SK-N-SH (cell line): ENCODE measurements at regions not wholly inside any gene's neighbourhood (a gene's known extent, or its start where the extent isn't known, plus 50 kb on each side); places are given as distances from the start of the nearest gene placed in this dataset.

ENCODE experiments used
- CTCF ChIA-PET: fragments of 300-600, 350-600 bp; formaldehyde crosslinking; extraction: SDS; loops from one replicate; lab custom pipeline; 2021; lab: Yijun Ruan, JAX
- POLR2A ChIA-PET: fragments of 350-600 bp; sonication (Branson Sonifier 250); formaldehyde crosslinking; extraction: SDS; loops from one replicate; lab custom pipeline; 2020; ENCODE audit warnings: antibody characterized with exemption, inconsistent platforms; lab: Yijun Ruan, JAX
- DNase-seq: peaks from one replicate; pipeline ENCODE4 v3.0.0; 2012
- H2AFZ ChIP-seq: fragments of 200-600 bp; sonication (generic); 2 replicates; pipeline ENCODE4 v1.8.1; 2016; ENCODE audit warnings: antibody characterized with exemption, mild to moderate bottlenecking, low read depth
- H3F3A ChIP-seq: fragments of 200-600 bp; sonication (generic); replicated peaks from 2 replicates; pipeline ENCODE3; 2016; ENCODE audit warnings: antibody characterized with exemption, mild to moderate bottlenecking; ENCODE audit not compliant: insufficient read depth
- H3K27ac ChIP-seq, 2 experiments: fragments of 200-500 bp in 1 of 2; fragments of 200-600 bp in 1 of 2; sonication (Bioruptor generic) in 1 of 2; sonication (generic), shearing (Covaris generic) in 1 of 2; 2 replicates each; pipeline versions ENCODE4 v1.5.1 to v1.6.1; 2014 to 2016; ENCODE audit warnings: low read depth in 2 of 2, inconsistent platforms in 1 of 2, low read length in 1 of 2, mild to moderate bottlenecking in 1 of 2, mixed read lengths in 1 of 2
- H3K27me3 ChIP-seq: fragments of 200-600 bp; sonication (generic), shearing (Covaris generic); 2 replicates; pipeline ENCODE4 v1.6.1; 2016; ENCODE audit warnings: mixed run types; ENCODE audit not compliant: insufficient read depth
- H3K36me3 ChIP-seq, 2 experiments: fragments of 200-500 bp in 1 of 2; fragments of 200-600 bp in 1 of 2; sonication (Bioruptor generic) in 1 of 2; sonication (generic) in 1 of 2; replicated peaks in 1 of 2; 2 replicates each; pipeline versions ENCODE3 to v1.5.1; 2014 to 2016; ENCODE audit warnings: low read length in 1 of 2, mild to moderate bottlenecking in 1 of 2; ENCODE audit not compliant: insufficient read depth in 2 of 2, control insufficient read depth in 1 of 2
- H3K4me1 ChIP-seq, 2 experiments: fragments of 200-500 bp in 1 of 2; fragments of 200-600 bp in 1 of 2; sonication (Bioruptor generic) in 1 of 2; sonication (generic), shearing (Covaris generic) in 1 of 2; 2 replicates each; pipeline versions ENCODE4 v1.5.1 to v1.6.1; 2014 to 2016; ENCODE audit warnings: low read depth in 1 of 2, low read length in 1 of 2, mixed run types in 1 of 2; ENCODE audit not compliant: insufficient read depth in 2 of 2, control insufficient read depth in 1 of 2
- H3K4me2 ChIP-seq: fragments of 200-600 bp; sonication (generic), shearing (Covaris generic); 2 replicates; pipeline ENCODE4 v1.6.1; 2017; ENCODE audit warnings: mixed run types
- H3K4me3 ChIP-seq, 2 experiments: fragments of 200-500 bp in 1 of 2; fragments of 200-600 bp in 1 of 2; sonication (Bioruptor generic) in 1 of 2; sonication (generic), shearing (Covaris generic) in 1 of 2; 2 replicates each; pipeline versions ENCODE4 v1.5.1 to v1.8.1; 2014 to 2016; ENCODE audit warnings: low read depth in 2 of 2, inconsistent platforms in 1 of 2, low read length in 1 of 2, mild to moderate bottlenecking in 1 of 2, mixed read lengths in 1 of 2, moderate library complexity in 1 of 2
- H3K79me2 ChIP-seq: fragments of 200-600 bp; sonication (generic); 2 replicates; pipeline ENCODE4 v1.8.1; 2017; ENCODE audit warnings: mild to moderate bottlenecking; ENCODE audit not compliant: insufficient read depth
- H3K9ac ChIP-seq: fragments of 200-600 bp; sonication (generic); 2 replicates; pipeline ENCODE4 v1.6.1; 2017; ENCODE audit warnings: mixed run types
- H3K9me2 ChIP-seq: fragments of 200-600 bp; sonication (generic); 2 replicates; pipeline ENCODE4 v1.6.1; 2017; ENCODE audit warnings: mixed run types
- H3K9me3 ChIP-seq: fragments of 200-600 bp; sonication (generic); 2 replicates; pipeline ENCODE4 v1.6.1; 2017; ENCODE audit warnings: mixed run types, mild to moderate bottlenecking, moderate library complexity
- H4K20me1 ChIP-seq: fragments of 200-600 bp; sonication (generic); 2 replicates; pipeline ENCODE4 v1.6.1; 2017; ENCODE audit warnings: mild to moderate bottlenecking, mixed run types; ENCODE audit not compliant: insufficient read depth
- CHD2 ChIP-seq: fragments of 150-350 bp; IDR thresholded peaks from 2 replicates; pipeline ENCODE4 v1.6.1; 2018; ENCODE audit warnings: low read length; ENCODE audit not compliant: partially characterized antibody
- EP300 ChIP-seq, 2 experiments: IDR thresholded peaks; 2 replicates each; pipeline versions ENCODE4 v1.4.0 to v1.6.1; 2012; ENCODE audit warnings: borderline replicate concordance in 1 of 2, low read depth in 1 of 2, low read length in 1 of 2
- EZH2phosphoT487 ChIP-seq: fragments of 200-600 bp; sonication (generic); IDR thresholded peaks from 2 replicates; pipeline ENCODE4 v1.6.1; 2017; ENCODE audit warnings: low read depth, mixed run types, mild to moderate bottlenecking, antibody characterized with exemption, moderate library complexity, borderline replicate concordance
- FOSL2 ChIP-seq: IDR thresholded peaks from 2 replicates; pipeline ENCODE4 v1.4.0; 2012; ENCODE audit warnings: low read depth, mild to moderate bottlenecking, moderate library complexity, borderline replicate concordance
- GABPA ChIP-seq: IDR thresholded peaks from 2 replicates; pipeline ENCODE4 v1.4.0; 2012; ENCODE audit warnings: low read depth, mild to moderate bottlenecking
- MEF2A ChIP-seq: IDR thresholded peaks from 2 replicates; pipeline ENCODE4 v1.4.0; 2012; ENCODE audit warnings: low read depth, borderline replicate concordance
- NFIC ChIP-seq: IDR thresholded peaks from 2 replicates; pipeline ENCODE4 v1.4.0; 2012; ENCODE audit warnings: borderline replicate concordance
- NRF1 ChIP-seq: IDR thresholded peaks from 2 replicates; pipeline ENCODE4 v1.6.1; 2012; ENCODE audit warnings: low read depth, mild to moderate bottlenecking, low read length
- RAD21 ChIP-seq: IDR thresholded peaks from 2 replicates; pipeline ENCODE4 v1.6.1; 2012; ENCODE audit warnings: mild to moderate bottlenecking, low read length
- RFX5 ChIP-seq: IDR thresholded peaks from 2 replicates; pipeline ENCODE4 v1.6.1; 2012; ENCODE audit warnings: mild to moderate bottlenecking, improper control_type of control experiment, low read length
- RXRA ChIP-seq: IDR thresholded peaks from 2 replicates; pipeline ENCODE4 v1.4.0; 2012; ENCODE audit warnings: low read depth, mild to moderate bottlenecking, borderline replicate concordance
- SIN3A ChIP-seq: IDR thresholded peaks from 2 replicates; pipeline ENCODE4 v1.6.1; 2012; ENCODE audit warnings: low read depth, mild to moderate bottlenecking, low read length, moderate library complexity, borderline replicate concordance
- TAF1 ChIP-seq: IDR thresholded peaks from 2 replicates; pipeline ENCODE4 v1.6.1; 2012; ENCODE audit warnings: low read depth, mild to moderate bottlenecking, low read length, moderate library complexity, borderline replicate concordance
- TEAD4 ChIP-seq: IDR thresholded peaks from 2 replicates; pipeline ENCODE4 v1.4.0; 2012; ENCODE audit warnings: mild to moderate bottlenecking, borderline replicate concordance; ENCODE audit not compliant: insufficient read depth
- WGBS: methylation state at CpG from one replicate; pipeline ENCODE4 v1.1.6; 2017; ENCODE audit warnings: low lambda C conversion rate; 5-methylcytosine and 5-hydroxymethylcytosine counted together
- TF ChIP-seq, protein P1 (sequence below): IDR thresholded peaks from 2 replicates; pipeline ENCODE4 v1.6.1; 2012; ENCODE audit warnings: mild to moderate bottlenecking, low read depth, low read length, moderate library complexity
- TF ChIP-seq, protein P2 (sequence below): fragments of 150-350 bp; IDR thresholded peaks from 2 replicates; pipeline ENCODE4 v1.6.1; 2017; ENCODE audit warnings: antibody characterized with exemption, low read length, low read depth, borderline replicate concordance

DNA sequence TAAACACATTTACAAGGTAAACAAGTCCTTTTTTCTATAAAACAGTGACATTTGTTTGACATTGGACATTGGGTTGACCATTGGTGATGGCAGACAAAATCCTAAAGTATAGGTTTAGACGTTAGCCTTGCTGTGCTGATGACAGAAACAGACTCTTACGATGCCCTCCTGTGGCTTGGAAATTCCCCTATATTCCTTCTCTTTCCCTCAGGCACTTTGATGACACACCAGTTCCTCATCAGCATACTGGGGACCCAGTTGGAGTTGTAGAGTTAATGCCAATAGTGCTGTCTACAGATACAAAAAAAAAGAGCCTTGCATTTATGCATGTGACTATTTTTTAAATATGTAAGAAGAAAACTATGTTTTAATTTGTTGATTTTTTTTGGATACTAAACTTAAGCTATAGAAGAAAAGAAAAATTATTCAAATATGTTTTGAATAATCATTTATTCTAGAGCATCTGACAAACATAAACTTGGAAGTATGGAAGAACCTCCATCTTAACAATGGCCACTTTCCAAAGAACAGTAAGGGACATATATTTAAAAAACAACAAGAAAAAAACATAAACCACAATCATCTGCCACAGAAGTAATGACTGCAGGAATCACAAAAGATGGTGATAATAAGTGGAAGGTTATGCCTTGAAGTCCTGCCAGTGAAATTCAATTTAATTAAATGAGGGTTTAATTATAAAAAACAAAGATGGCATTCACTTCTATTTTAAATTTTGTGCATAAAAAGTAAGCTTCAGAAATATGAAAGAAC lies 75.6 kb upstream of the SNCAIP start (continued):
- TF ChIP-seq, protein P1, sequence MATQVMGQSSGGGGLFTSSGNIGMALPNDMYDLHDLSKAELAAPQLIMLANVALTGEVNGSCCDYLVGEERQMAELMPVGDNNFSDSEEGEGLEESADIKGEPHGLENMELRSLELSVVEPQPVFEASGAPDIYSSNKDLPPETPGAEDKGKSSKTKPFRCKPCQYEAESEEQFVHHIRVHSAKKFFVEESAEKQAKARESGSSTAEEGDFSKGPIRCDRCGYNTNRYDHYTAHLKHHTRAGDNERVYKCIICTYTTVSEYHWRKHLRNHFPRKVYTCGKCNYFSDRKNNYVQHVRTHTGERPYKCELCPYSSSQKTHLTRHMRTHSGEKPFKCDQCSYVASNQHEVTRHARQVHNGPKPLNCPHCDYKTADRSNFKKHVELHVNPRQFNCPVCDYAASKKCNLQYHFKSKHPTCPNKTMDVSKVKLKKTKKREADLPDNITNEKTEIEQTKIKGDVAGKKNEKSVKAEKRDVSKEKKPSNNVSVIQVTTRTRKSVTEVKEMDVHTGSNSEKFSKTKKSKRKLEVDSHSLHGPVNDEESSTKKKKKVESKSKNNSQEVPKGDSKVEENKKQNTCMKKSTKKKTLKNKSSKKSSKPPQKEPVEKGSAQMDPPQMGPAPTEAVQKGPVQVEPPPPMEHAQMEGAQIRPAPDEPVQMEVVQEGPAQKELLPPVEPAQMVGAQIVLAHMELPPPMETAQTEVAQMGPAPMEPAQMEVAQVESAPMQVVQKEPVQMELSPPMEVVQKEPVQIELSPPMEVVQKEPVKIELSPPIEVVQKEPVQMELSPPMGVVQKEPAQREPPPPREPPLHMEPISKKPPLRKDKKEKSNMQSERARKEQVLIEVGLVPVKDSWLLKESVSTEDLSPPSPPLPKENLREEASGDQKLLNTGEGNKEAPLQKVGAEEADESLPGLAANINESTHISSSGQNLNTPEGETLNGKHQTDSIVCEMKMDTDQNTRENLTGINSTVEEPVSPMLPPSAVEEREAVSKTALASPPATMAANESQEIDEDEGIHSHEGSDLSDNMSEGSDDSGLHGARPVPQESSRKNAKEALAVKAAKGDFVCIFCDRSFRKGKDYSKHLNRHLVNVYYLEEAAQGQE = no peak
- TF ChIP-seq RAD21 (no peak), MEF2A (no peak), NRF1 (no peak), GABPA (no peak), TEAD4 (no peak), CHD2 (no peak)
- TF ChIP-seq, protein P2, sequence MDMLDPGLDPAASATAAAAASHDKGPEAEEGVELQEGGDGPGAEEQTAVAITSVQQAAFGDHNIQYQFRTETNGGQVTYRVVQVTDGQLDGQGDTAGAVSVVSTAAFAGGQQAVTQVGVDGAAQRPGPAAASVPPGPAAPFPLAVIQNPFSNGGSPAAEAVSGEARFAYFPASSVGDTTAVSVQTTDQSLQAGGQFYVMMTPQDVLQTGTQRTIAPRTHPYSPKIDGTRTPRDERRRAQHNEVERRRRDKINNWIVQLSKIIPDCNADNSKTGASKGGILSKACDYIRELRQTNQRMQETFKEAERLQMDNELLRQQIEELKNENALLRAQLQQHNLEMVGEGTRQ = no peak
- TF ChIP-seq, all 33 proteins: peak for 0

DNA sequence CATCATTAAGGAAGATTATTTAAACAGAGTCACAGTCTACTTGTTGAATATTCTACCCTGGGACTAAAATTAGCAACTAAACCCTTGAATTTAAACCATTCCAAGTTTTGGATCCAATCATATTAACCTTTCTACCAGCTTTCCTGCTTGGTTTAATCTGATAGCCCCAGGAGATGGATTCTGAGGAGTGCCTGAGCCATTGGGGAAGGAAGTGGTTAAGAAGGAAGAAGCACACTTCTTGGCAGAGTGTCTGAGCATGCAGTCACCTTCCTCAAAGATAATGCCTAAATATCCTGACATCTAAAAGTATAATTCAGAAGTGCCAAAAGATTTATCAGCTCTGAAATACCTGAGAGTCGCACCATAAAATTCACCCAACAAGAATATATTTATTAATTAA lies 74.1 kb upstream of the SNCAIP start:
- TF ChIP-seq NRF1 (no peak), FOSL2 (no peak), RXRA (no peak), TAF1 (no peak), EP300 (IDR thresholded peaks at IDR 0.05; ENCODE audit: borderline replicate concordance in 1 of 2, low read depth in 1 of 2, low read length in 1 of 2) (no peak), CHD2 (no peak), TEAD4 (no peak), RFX5 (no peak), EZH2phosphoT487 (no peak), SIN3A (no peak), NFIC (no peak)

More for the DNA sequence above, 74.1 kb upstream of the SNCAIP start:
- Histone ChIP-seq H3K4me3 (no peak overlapping the region), H3K9me3 (no peaks in the 10 kb centered on the region), H4K20me1 (no peaks in the 10 kb centered on the region), H3K9me2 (no peaks in the 10 kb centered on the region), H3K4me1 (no peaks in the 10 kb centered on the region), H3K36me3 (no peaks in the 10 kb centered on the region), H3K27ac (no peak overlapping the region), H3K4me2 (no peak overlapping the region), H3K27me3 (no peaks in the 10 kb centered on the region), H2AFZ (no peak overlapping the region), H3F3A (no peaks in the 10 kb centered on the region), H3K9ac (no peak overlapping the region), H3K79me2 (no peaks in the 10 kb centered on the region)
- CTCF ChIA-PET = no interaction called here
- no peak for DNase-seq
- 65% methylated on average over 1 of the region's 1 CpG for WGBS
- POLR2A ChIA-PET = no interaction called here
